ENCODE measurements at regions not wholly inside any gene's neighbourhood (a gene's known extent, or its start where the extent isn't known, plus 50 kb on each side); places are given as distances from the start of the nearest gene placed in this dataset.

- no peak for TF ChIP-seq POLR2A (IDR thresholded peaks at IDR 0.05)
- TF ChIP-seq, protein P1, sequence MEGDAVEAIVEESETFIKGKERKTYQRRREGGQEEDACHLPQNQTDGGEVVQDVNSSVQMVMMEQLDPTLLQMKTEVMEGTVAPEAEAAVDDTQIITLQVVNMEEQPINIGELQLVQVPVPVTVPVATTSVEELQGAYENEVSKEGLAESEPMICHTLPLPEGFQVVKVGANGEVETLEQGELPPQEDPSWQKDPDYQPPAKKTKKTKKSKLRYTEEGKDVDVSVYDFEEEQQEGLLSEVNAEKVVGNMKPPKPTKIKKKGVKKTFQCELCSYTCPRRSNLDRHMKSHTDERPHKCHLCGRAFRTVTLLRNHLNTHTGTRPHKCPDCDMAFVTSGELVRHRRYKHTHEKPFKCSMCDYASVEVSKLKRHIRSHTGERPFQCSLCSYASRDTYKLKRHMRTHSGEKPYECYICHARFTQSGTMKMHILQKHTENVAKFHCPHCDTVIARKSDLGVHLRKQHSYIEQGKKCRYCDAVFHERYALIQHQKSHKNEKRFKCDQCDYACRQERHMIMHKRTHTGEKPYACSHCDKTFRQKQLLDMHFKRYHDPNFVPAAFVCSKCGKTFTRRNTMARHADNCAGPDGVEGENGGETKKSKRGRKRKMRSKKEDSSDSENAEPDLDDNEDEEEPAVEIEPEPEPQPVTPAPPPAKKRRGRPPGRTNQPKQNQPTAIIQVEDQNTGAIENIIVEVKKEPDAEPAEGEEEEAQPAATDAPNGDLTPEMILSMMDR (IDR thresholded peaks at IDR 0.05) = peak; percentile 59 to 84 (median 73)
These were observed 502.7 kb downstream of the UQCRFS1 start for GRCh38 chr19:28710278-28710677.
